ENCODE measurements at regions not wholly inside any gene's neighbourhood (a gene's known extent, or its start where the extent isn't known, plus 50 kb on each side); places are given as distances from the start of the nearest gene placed in this dataset.
"Not testable (repeated sequence)": the region's sequence is repeated elsewhere in the genome, so short reads cannot be mapped to it uniquely, and the experiment has no call there.

- Histone ChIP-seq H3K36me3 (replicated peaks) (no peaks in the 10 kb centered on the region), H3K4me1 (no peaks in the 10 kb centered on the region), H3K9me3 (no peaks in the 10 kb centered on the region), H3K4me3 (no peak overlapping the region), H3K27me3 (ENCODE audit: low read depth) (no peaks in the 10 kb centered on the region)
- in situ Hi-C loops (cut with MboI; ENCODE audit: low sequenced_read_pairs) = no loop called here
- no peak for DNase-seq (ENCODE audit: low spot score in 2 of 2)
Observed at GRCh38 chr5:68067976-68068603, 147.5 kb upstream of the PIK3R1 start.

- DNase-seq (ENCODE audit: low spot score in 2 of 2) = no peak
- no peaks in the 10 kb centered on the region for H3K27me3 ChIP-seq (ENCODE audit: low read depth)
Observed at GRCh38 chr5:68067291-68067690, 148.3 kb upstream of the PIK3R1 start.

GRCh38 chr5:68066277-68066955 is 149.1 kb upstream of the PIK3R1 start:
- no peaks in the 10 kb centered on the region for H3K9me3 ChIP-seq
- no peak for DNase-seq (ENCODE audit: low spot score in 2 of 2)
- no peaks in the 10 kb centered on the region for H3K27me3 ChIP-seq (ENCODE audit: low read depth)
- no peaks in the 10 kb centered on the region for H3K36me3 ChIP-seq (replicated peaks)
- in situ Hi-C loops (cut with MboI; ENCODE audit: low sequenced_read_pairs) = no loop called here
- H3K4me1 ChIP-seq = no peaks in the 10 kb centered on the region
- H3K4me3 ChIP-seq = no peak overlapping the region

More at GRCh38 chr5:68067291-68067690, 148.3 kb upstream of the PIK3R1 start:
- H3K4me3 ChIP-seq = no peak overlapping the region
- H3K36me3 ChIP-seq (replicated peaks) = no peaks in the 10 kb centered on the region
- in situ Hi-C loops (cut with MboI; ENCODE audit: low sequenced_read_pairs) = no loop called here
- no peaks in the 10 kb centered on the region for H3K4me1 ChIP-seq
- H3K9me3 ChIP-seq = no peaks in the 10 kb centered on the region

GRCh38 chr5:68065321-68065720 is 150.2 kb upstream of the PIK3R1 start:
- H3K4me1 ChIP-seq; H3K27me3 ChIP-seq (ENCODE audit: low read depth); H3K36me3 ChIP-seq (replicated peaks); in situ Hi-C loops (cut with MboI; ENCODE audit: low sequenced_read_pairs); DNase-seq (ENCODE audit: low spot score in 2 of 2); H3K9me3 ChIP-seq; H3K4me3 ChIP-seq: not testable (repeated sequence)

GRCh38 chr5:68060382-68060781 is 155.2 kb upstream of the PIK3R1 start:
- Histone ChIP-seq H3K9me3 (no peaks in the 10 kb centered on the region), H3K36me3 (replicated peaks) (no peaks in the 10 kb centered on the region), H3K4me1 (no peaks in the 10 kb centered on the region), H3K27me3 (ENCODE audit: low read depth) (no peaks in the 10 kb centered on the region), H3K4me3 (no peak overlapping the region)
- in situ Hi-C loops (cut with MboI; ENCODE audit: low sequenced_read_pairs) = no loop called here
- DNase-seq (ENCODE audit: low spot score in 2 of 2) = no peak

- no peak overlapping the region for H3K4me3 ChIP-seq
- H3K9me3 ChIP-seq = no peaks in the 10 kb centered on the region
- no peaks in the 10 kb centered on the region for H3K36me3 ChIP-seq (replicated peaks)
- no peaks in the 10 kb centered on the region for H3K4me1 ChIP-seq
- DNase-seq (ENCODE audit: low spot score in 2 of 2) = no peak
- in situ Hi-C loops (cut with MboI; ENCODE audit: low sequenced_read_pairs) = no loop called here
- no peaks in the 10 kb centered on the region for H3K27me3 ChIP-seq (ENCODE audit: low read depth)
Observed at GRCh38 chr5:68057191-68057590, 158.4 kb upstream of the PIK3R1 start.

- H3K4me3 ChIP-seq = no peak overlapping the region
- H3K9me3 ChIP-seq = no peaks in the 10 kb centered on the region
- in situ Hi-C loops (cut with MboI; ENCODE audit: low sequenced_read_pairs) = no loop called here
- no peaks in the 10 kb centered on the region for H3K4me1 ChIP-seq
- H3K36me3 ChIP-seq (replicated peaks) = no peaks in the 10 kb centered on the region
- DNase-seq (ENCODE audit: low spot score in 2 of 2) = no peak
- no peaks in the 10 kb centered on the region for H3K27me3 ChIP-seq (ENCODE audit: low read depth)
Observed at GRCh38 chr5:68055686-68056085, 159.9 kb upstream of the PIK3R1 start.

GRCh38 chr5:68054638-68055037 is 160.9 kb upstream of the PIK3R1 start:
- H3K4me1 ChIP-seq = no peaks in the 10 kb centered on the region
- H3K4me3 ChIP-seq = no peak overlapping the region
- H3K9me3 ChIP-seq = no peaks in the 10 kb centered on the region
- no peaks in the 10 kb centered on the region for H3K27me3 ChIP-seq (ENCODE audit: low read depth)
- H3K36me3 ChIP-seq (replicated peaks) = no peaks in the 10 kb centered on the region
- DNase-seq (ENCODE audit: low spot score in 2 of 2) = no peak
- in situ Hi-C loops (cut with MboI; ENCODE audit: low sequenced_read_pairs) = no loop called here

GRCh38 chr5:68053202-68053601 is 162.4 kb upstream of the PIK3R1 start:
- no peaks in the 10 kb centered on the region for H3K27me3 ChIP-seq (ENCODE audit: low read depth)
- in situ Hi-C loops (cut with MboI; ENCODE audit: low sequenced_read_pairs) = no loop called here
- DNase-seq (ENCODE audit: low spot score in 2 of 2) = no peak

GRCh38 chr5:68049053-68049713 is 166.4 kb upstream of the PIK3R1 start:
- H3K9me3 ChIP-seq = no peaks in the 10 kb centered on the region; the same call in 1 of the 2 replicates
- in situ Hi-C loops (cut with MboI; ENCODE audit: low sequenced_read_pairs) = no loop called here
- H3K4me1 ChIP-seq = no peaks in the 10 kb centered on the region
- no peaks in the 10 kb centered on the region for H3K27me3 ChIP-seq (ENCODE audit: low read depth)
- H3K4me3 ChIP-seq = no peak overlapping the region
- no peaks in the 10 kb centered on the region for H3K36me3 ChIP-seq (replicated peaks)
- no peak for DNase-seq (ENCODE audit: low spot score in 2 of 2)

More at GRCh38 chr5:68053202-68053601, 162.4 kb upstream of the PIK3R1 start:
- Histone ChIP-seq H3K4me1 (no peaks in the 10 kb centered on the region), H3K9me3 (no peaks in the 10 kb centered on the region), H3K36me3 (replicated peaks) (no peaks in the 10 kb centered on the region), H3K4me3 (no peak overlapping the region)

GRCh38 chr5:68048516-68048915 is 167.0 kb upstream of the PIK3R1 start:
- H3K4me1 ChIP-seq = no peaks in the 10 kb centered on the region
- H3K9me3 ChIP-seq = no peaks in the 10 kb centered on the region; the same call in 1 of the 2 replicates
- H3K36me3 ChIP-seq (replicated peaks) = no peaks in the 10 kb centered on the region
- H3K27me3 ChIP-seq (ENCODE audit: low read depth) = no peaks in the 10 kb centered on the region
- no peak overlapping the region for H3K4me3 ChIP-seq
- in situ Hi-C loops (cut with MboI; ENCODE audit: low sequenced_read_pairs) = no loop called here
- no peak for DNase-seq (ENCODE audit: low spot score in 2 of 2)

- H3K4me3 ChIP-seq; H3K36me3 ChIP-seq (replicated peaks); H3K27me3 ChIP-seq (ENCODE audit: low read depth); in situ Hi-C loops (cut with MboI; ENCODE audit: low sequenced_read_pairs); H3K4me1 ChIP-seq; H3K9me3 ChIP-seq: not testable (repeated sequence)
- peak in 1 of 2 experiments; percentile 8 for DNase-seq (ENCODE audit: low spot score in 2 of 2)
Observed at GRCh38 chr5:68048054-68048453, 167.5 kb upstream of the PIK3R1 start.

GRCh38 chr5:68047035-68047434 is 168.5 kb upstream of the PIK3R1 start:
- no peaks in the 10 kb centered on the region; the same call in 1 of the 2 replicates for H3K9me3 ChIP-seq
- no peaks in the 10 kb centered on the region for H3K36me3 ChIP-seq (replicated peaks)
- no peak overlapping the region for H3K4me3 ChIP-seq
- no peak for DNase-seq (ENCODE audit: low spot score in 2 of 2)
- H3K27me3 ChIP-seq (ENCODE audit: low read depth) = no peaks in the 10 kb centered on the region
- H3K4me1 ChIP-seq = no peaks in the 10 kb centered on the region
- in situ Hi-C loops (cut with MboI; ENCODE audit: low sequenced_read_pairs) = no loop called here

GRCh38 chr5:68046445-68046844 is 169.1 kb upstream of the PIK3R1 start:
- no peak overlapping the region for H3K4me3 ChIP-seq
- no peaks in the 10 kb centered on the region for H3K36me3 ChIP-seq (replicated peaks)
- no peaks in the 10 kb centered on the region; the same call in 1 of the 2 replicates for H3K9me3 ChIP-seq
- H3K4me1 ChIP-seq = no peaks in the 10 kb centered on the region
- H3K27me3 ChIP-seq (ENCODE audit: low read depth) = no peaks in the 10 kb centered on the region
- DNase-seq (ENCODE audit: low spot score in 2 of 2) = no peak
- in situ Hi-C loops (cut with MboI; ENCODE audit: low sequenced_read_pairs) = no loop called here

Data from HAP-1 (cell line).